HG02798 (cell line): ENCODE measurements at regions not wholly inside any gene's neighbourhood (a gene's known extent, or its start where the extent isn't known, plus 50 kb on each side); places are given as distances from the start of the nearest gene placed in this dataset.
"Not testable (repeated sequence)": the region's sequence is repeated elsewhere in the genome, so short reads cannot be mapped to it uniquely, and the experiment has no call there.

Experiments
- ATAC-seq: cut with Tn5 transposase; IDR thresholded peaks from one replicate; pipeline ENCODE4 v1.9.1; 2021; ENCODE audit warnings: mild to moderate bottlenecking; ENCODE audit not compliant: unreplicated experiment, poor library complexity

GRCh38 chr9:32067261-32067660, 317.2 kb upstream of the ACO1 start:
- ATAC-seq, result no peak

DNA sequence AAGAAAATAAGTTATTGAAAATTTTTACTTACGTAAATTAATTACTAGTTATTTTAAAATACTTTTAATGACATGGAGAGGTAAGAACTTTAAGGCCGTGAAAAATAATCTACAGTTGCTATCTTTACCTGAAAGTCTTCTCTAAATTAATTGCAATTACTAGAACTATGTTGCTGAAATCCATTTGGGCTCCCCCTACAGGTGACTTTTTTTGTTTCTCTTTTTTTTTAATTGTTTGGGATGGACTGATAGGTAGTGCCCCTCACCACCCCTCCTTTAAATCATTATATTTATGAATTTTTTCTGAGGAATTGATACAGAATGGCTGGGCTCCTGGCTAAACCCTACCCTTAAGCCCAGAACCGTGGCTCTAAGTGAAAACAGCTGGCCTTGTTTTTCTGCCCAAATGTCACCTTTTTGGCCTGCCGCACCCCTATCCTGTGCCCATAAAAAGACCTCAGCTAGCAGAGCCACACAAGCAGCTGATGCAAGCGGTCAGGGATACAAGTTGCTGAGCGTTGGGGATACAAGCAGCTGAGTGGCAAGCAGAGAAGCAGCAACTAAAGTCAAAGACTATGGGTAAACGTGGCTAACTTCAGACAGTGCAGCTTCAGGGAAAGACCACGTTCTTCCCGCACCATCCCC, 315.2 kb upstream of the ACO1 start:
- ATAC-seq, result peak; percentile 46

GRCh38 chr9:32069969-32070368, 314.5 kb upstream of the ACO1 start:
- no peak for ATAC-seq

DNA sequence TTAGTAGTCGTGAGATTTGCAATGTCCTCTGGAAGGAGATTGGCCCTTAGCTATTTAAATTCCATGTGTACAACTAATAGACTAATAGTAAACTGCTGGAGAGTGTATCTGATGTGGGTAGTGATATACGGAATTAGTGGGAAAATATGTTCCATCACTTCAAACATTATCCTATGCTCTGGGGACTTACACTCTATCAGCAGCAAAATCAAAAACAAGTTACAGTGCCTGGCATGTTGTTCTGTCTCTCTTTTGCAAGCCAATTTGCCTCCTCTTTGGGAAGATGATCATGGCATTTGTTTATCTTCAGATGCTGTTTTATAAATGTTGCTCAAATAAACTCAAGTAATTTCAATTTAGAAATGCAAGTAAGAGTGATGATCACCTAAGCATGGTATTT, 311.9 kb upstream of the ACO1 start:
- no peak for ATAC-seq

DNA sequence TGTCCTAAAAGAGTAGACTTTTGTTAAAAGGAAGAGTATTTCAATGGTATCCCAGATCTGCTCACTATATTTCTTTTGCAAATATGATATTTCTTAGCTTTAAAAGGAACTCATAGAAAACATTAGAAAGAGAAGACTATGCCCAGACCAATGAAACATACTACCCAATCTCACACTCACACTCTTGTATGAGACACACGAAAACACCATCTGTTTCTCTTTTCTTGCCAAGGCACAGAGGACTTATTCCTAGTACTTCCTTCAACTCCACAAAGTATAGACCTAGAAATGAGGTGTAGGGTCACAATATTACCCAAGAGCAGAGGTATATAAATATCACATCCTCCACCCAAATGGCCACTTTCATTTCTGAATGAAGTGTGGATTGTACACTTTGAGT, 292.4 kb upstream of the ACO1 start:
- no peak for ATAC-seq

DNA sequence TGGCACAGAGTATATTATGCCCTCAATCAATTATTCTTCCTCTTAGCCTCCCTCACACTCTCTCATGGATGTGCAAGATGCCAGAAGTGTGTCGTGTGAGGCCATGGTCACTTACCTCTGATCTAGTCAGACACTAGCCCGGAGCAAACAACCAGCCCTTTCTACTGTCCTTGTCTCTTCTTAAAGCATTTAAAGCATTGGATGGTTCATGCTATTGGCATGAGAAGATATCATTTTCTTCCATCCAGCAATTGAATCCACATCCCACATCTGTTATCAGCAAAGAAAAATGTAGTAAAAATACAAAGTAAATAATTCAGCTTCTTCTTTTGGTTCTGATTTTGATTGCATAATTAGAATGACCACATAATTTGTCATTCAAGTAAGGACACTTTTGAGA, 267.2 kb upstream of the ACO1 start:
- ATAC-seq, result no peak

DNA sequence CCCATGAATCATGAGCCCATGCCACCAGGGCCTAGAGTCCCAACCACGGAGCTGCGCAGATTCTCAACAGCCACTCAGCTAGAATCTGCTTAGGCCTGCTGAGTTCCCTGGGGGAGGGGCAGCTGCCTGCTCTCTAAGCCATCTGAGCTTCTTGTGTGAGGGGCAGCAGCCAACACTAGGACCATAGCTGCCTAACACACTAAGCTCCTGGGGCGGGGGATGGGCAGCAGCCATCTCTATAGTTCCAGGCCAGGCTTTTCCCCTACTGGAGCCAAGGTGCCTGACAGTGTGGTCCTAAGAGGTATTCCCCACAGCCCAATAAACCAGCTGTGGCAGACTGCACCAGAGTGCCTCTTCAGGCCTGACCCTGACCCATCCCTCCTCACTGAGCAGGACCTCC, 255.9 kb upstream of the ACO1 start:
- no peak for ATAC-seq

DNA sequence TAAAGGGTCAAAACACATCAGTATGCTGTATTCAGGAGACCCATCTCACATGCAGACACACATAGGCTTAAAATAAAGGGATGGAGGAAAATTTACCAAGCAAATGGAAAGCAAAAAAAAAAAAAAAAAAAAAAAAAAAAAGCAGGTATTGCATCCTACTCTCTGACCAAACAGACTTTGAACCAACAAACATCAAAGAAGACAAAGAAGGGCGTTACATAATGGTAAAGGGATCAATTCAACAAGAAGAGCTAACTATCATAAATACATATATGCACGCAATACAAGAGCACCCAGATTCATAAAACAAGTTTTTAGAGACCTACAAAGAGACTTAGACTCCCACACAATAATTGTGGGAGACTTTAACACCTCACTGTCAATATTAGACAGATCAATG, 253.7 kb upstream of the ACO1 start:
- ATAC-seq, result not testable (repeated sequence)

DNA sequence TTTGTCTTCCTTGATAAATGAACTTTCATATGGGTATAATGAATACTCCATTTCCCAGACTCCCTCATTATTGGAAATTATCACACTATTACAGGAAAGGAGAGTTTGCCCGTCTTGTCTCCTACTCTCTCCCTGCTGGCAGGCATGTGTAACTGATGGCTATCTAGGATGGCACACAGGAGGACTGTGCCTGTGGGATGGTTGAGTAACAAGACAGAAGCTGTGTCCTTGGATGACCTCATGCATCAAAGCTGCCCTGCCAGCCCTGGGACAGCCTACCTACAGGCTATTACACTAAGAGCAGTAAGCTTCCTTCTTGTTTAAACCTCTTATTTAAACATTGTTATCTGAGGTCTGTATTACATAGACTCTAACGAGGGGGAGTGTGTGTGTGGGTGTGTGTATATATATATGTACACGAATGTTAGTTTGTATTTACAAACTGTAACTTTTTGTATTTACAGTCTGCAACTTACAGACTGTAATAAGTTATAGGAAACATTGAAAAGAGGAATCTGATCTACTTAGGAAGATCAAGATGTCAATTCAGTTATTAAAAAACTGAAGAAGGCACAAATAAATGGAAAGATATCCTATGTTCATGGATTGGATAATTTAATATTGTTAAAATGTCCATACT, 247.6 kb upstream of the ACO1 start:
- ATAC-seq, result no peak

DNA sequence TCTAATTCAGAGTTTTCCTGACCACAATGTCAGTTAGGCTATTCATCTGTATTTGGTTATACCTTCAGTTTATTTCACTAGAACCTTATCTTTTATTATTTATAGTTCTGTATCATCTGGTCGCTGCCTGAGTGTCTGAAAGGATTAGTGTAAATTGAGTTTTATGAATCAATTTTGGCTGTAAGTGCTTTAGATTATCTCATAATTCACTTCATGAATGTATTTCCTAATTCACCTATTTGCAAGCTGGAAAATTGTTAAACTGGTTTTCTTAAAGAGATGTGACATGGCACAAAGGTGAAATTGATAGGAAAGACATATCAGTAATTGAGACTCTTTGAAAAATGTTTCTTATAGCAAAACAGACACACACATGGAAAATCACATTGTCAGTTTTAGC, 242.4 kb upstream of the ACO1 start:
- no peak for ATAC-seq

- ATAC-seq, result not testable (repeated sequence)
Observed at GRCh38 chr9:32148553-32148952, 235.9 kb upstream of the ACO1 start.

GRCh38 chr9:32161209-32161608, 223.2 kb upstream of the ACO1 start:
- peak; percentile 37 for ATAC-seq

- peak; percentile 95 for ATAC-seq
Observed at GRCh38 chr9:32161720-32162119, 222.7 kb upstream of the ACO1 start.

- not testable (repeated sequence) for ATAC-seq
Observed at GRCh38 chr9:32166316-32166715, 218.1 kb upstream of the ACO1 start.

- ATAC-seq, result no peak
Observed at GRCh38 chr9:32171339-32171738, 213.1 kb upstream of the ACO1 start.

DNA sequence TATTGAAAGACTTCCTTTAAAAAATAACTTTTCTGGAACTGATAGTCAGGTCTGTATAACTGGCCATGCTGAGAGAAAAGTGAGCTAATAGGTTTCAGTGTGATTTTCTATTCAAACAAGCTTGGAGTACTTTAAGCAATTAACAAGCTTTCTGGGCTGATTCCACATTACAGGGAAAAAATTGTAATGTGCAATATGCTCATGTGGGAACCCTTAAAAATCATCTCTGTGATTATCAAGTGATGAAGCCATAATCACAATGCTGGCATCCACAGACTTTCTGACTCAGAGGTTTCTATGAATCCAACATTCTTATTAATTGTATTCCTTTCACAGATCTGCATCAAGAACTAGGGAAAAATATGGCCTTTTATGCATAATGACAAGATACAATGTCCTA, 212.2 kb upstream of the ACO1 start:
- ATAC-seq, result no peak

DNA sequence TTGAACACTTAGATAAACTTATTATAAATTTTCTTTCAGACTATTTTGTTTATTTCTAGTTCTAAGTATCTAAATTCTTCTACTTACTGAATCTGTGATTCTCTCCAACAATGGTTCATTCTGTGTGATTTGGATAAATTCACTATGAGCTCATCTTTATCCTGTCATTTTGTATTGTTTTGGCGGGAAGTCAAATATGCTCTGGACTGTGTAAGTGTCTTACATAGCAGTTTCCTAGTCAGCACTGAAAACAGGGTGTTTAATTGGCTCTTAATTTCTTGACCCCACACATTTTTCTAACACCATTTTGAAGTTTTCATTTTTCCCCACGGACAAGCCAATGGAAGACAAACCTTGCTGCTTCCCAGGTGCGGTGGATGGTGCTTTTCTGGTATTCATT, 207.0 kb upstream of the ACO1 start:
- ATAC-seq, result no peak

- ATAC-seq, result no peak
Observed at GRCh38 chr9:32180597-32180996, 203.8 kb upstream of the ACO1 start.

DNA sequence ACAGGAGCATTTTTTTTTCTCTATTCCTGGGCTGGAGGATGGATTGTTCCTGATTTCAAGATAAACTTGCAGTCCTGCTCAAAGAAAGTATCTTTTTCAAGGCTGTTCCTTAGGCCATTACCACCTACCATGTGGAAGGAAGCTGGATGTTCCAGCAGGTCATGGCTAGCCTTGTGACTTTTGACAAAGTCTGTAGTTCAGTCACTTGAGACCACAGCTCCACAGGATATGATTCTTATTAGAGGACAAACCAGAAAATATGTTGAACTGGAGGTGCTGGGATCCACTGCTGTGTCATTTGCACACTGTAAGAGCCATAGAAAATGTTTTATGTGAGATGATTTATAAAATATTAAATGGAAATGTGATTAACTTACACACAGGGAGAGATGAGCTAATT, 184.2 kb upstream of the ACO1 start:
- ATAC-seq, result no peak

DNA sequence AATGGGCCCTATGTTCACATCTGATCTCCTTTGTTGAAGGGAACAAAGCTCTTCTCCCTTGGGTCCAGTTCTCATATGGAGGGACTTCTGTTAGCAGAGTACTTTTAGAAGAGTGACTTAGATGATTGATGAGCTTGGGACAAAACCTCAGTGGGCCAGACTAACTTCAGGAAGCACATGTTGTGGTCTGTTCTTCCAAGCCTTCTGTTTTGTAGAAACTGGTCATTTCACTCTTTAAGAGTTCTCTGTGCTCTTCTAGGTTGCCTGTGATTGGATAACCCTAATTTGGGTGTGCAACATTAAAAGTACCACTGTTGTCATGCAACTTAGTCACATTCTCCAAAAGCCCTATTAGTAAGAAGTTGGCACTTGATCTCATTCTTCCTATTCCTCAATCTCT, 183.5 kb upstream of the ACO1 start:
- no peak for ATAC-seq

GRCh38 chr9:32209164-32209563, 175.3 kb upstream of the ACO1 start:
- not testable (repeated sequence) for ATAC-seq

GRCh38 chr9:32218100-32218767, 166.2 kb upstream of the ACO1 start:
- ATAC-seq, result peak; percentile 98
